ENCODE measurements at regions not wholly inside any gene's neighbourhood (a gene's known extent, or its start where the extent isn't known, plus 50 kb on each side); places are given as distances from the start of the nearest gene placed in this dataset.

GRCh38 chr10:21437770-21438382, 87.6 kb downstream of the SKIDA1 start:
- TF ChIP-seq, protein P1, sequence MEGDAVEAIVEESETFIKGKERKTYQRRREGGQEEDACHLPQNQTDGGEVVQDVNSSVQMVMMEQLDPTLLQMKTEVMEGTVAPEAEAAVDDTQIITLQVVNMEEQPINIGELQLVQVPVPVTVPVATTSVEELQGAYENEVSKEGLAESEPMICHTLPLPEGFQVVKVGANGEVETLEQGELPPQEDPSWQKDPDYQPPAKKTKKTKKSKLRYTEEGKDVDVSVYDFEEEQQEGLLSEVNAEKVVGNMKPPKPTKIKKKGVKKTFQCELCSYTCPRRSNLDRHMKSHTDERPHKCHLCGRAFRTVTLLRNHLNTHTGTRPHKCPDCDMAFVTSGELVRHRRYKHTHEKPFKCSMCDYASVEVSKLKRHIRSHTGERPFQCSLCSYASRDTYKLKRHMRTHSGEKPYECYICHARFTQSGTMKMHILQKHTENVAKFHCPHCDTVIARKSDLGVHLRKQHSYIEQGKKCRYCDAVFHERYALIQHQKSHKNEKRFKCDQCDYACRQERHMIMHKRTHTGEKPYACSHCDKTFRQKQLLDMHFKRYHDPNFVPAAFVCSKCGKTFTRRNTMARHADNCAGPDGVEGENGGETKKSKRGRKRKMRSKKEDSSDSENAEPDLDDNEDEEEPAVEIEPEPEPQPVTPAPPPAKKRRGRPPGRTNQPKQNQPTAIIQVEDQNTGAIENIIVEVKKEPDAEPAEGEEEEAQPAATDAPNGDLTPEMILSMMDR (IDR thresholded peaks at IDR 0.05; ENCODE audit: low read depth, low read length) = no peak
- H3K4me3 ChIP-seq (ENCODE audit: low read depth, low read length) = no peak overlapping the region

DNA sequence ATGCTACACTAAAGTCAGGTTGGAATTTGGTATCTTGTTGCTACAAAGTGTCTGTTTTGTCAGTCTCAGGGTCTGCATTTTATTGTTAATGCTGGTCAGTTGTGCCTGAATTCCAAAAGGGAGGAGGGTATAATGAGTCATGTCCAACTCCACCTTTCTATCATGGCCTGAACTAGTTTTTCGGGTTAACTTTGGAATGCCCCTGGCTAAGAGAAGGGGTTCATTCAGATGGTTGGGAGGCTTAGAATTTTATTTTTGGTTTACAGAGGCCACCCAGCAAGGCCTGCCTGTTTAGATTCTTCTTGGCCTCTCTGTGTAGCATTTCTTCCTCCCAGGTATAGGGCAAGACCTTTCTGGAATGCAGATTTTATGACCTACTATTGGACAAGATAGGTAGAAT, 93.2 kb downstream of the SKIDA1 start:
- TF ChIP-seq, protein P1 (IDR thresholded peaks at IDR 0.05; ENCODE audit: low read depth, low read length) = no peak
- no peak overlapping the region for H3K4me3 ChIP-seq (ENCODE audit: low read depth, low read length)

GRCh38 chr10:21431799-21432198, 93.7 kb downstream of the SKIDA1 start:
- TF ChIP-seq, protein P1 (IDR thresholded peaks at IDR 0.05; ENCODE audit: low read depth, low read length) = no peak

GRCh38 chr10:21427804-21428481, 97.5 kb downstream of the SKIDA1 start:
- no peak overlapping the region for H3K4me3 ChIP-seq (ENCODE audit: low read depth, low read length)
- TF ChIP-seq, protein P1 (IDR thresholded peaks at IDR 0.05; ENCODE audit: low read depth, low read length) = no peak

More at GRCh38 chr10:21431799-21432198, 93.7 kb downstream of the SKIDA1 start:
- H3K4me3 ChIP-seq (ENCODE audit: low read depth, low read length) = no peak overlapping the region

GRCh38 chr10:21424459-21424861, 101.0 kb downstream of the SKIDA1 start:
- H3K4me3 ChIP-seq (ENCODE audit: low read depth, low read length) = no peak overlapping the region
- TF ChIP-seq, protein P1 (IDR thresholded peaks at IDR 0.05; ENCODE audit: low read depth, low read length) = no peak

DNA sequence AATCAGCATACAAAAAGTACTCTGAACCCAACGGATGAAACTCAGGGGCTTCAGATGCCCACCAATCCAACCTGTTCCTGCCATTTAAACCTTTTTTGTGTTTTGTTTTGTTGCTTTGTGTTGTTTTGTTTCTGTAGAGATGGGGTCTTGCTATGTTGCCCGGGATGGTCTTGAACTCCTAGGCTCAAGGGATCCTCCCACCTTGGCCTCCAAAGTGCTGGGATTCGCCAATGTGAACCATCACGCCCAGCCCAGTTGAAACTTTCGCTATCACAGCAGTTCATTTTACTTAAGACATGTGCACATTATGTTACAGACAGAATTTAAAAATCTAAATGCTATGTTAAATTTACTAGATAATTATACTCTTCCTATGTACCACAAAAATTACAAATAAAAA, 101.6 kb downstream of the SKIDA1 start:
- H3K4me3 ChIP-seq (ENCODE audit: low read depth, low read length) = no peak overlapping the region
- TF ChIP-seq, protein P1 (IDR thresholded peaks at IDR 0.05; ENCODE audit: low read depth, low read length) = no peak

- no peak overlapping the region for H3K4me3 ChIP-seq (ENCODE audit: low read depth, low read length)
- TF ChIP-seq, protein P1 (IDR thresholded peaks at IDR 0.05; ENCODE audit: low read depth, low read length) = no peak
Observed at GRCh38 chr10:21423338-21423737, 102.1 kb downstream of the SKIDA1 start.

Data from WI38 (cell line).